Right renal pelvis (tissue), 4 donors: ENCODE measurements at regions not wholly inside any gene's neighbourhood (a gene's known extent, or its start where the extent isn't known, plus 50 kb on each side); places are given as distances from the start of the nearest gene placed in this dataset.
"Not testable (repeated sequence)": the region's sequence is repeated elsewhere in the genome, so short reads cannot be mapped to it uniquely, and the experiment has no call there.

Experiments
- DNase-seq, 4 donors: peaks; one replicate each; pipeline ENCODE4 v3.0.0-alpha.2; 2013; ENCODE audit warnings: low read depth in 4 of 4, low spot score in 3 of 4, missing footprints in 1 of 4

DNA sequence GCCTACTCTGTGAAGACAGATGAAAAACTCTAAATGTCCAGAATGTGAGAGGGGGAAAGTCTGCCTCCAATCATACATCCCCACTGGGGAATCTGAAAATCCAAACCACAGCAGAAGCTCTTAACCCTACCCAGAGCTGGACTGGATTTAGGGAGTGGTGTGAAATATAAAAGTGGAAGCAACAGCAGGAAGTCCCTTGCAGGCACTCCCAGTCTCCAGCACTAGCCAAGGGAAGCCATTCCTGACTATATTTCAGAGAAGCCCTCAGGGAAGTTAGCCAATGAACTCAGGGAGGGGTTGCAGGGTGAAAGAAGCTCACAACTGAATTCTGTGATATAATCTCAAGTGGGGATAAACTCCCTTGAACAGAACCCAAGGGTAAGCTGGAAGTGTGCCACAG is 51.5 kb downstream of the CRPPA start:
- no peak for DNase-seq

- DNase-seq: not testable (repeated sequence)
Measured at GRCh38 chr7:16369309-16369708, 52.0 kb downstream of the CRPPA start.

DNA sequence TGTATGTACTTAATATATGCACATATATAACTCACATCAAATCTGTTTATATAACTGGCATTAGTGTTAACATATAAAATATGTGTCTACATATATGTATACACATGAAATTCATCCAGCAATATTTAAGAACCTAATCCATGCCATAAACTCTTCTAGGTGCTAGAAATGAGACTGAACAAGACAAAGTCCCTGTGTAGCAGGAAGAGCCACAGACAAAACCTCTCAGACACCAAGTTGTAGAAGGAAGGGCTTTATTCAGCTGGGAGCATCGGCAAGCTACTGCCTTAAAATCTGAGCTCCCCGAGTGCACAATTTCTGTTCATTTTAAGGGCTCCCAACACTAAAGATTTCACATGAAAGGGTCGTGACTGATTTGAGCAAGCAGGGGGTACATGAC is 52.5 kb downstream of the CRPPA start:
- DNase-seq: no peak

- DNase-seq: no peak
Measured at GRCh38 chr7:16367115-16367514, 54.2 kb downstream of the CRPPA start.

DNA sequence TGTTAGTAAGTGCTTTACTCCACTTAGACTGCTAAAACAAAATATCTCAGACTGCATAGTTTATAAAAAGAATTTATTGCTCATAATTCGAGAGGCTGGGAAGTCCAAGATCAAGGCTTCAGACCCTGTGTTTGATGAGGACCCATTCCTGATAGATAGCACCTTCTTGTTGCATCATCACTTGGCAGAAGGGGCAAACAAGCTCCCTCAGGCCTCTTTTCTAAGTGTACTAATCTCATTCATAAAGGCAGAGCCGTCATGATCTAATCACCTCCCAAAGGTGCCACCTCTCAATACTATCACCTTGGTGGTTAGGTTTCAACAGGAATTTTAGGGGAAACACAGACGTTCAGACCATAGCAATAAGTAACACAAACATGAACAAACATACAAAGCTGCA is 55.4 kb downstream of the CRPPA start:
- no peak for DNase-seq

- no peak for DNase-seq
Measured at GRCh38 chr7:16365177-16365576, 56.2 kb downstream of the CRPPA start.

- no peak for DNase-seq
Measured at GRCh38 chr7:16359216-16359615, 62.1 kb downstream of the CRPPA start.

GRCh38 chr7:16357921-16358320 is 63.4 kb downstream of the CRPPA start:
- no peak for DNase-seq

DNA sequence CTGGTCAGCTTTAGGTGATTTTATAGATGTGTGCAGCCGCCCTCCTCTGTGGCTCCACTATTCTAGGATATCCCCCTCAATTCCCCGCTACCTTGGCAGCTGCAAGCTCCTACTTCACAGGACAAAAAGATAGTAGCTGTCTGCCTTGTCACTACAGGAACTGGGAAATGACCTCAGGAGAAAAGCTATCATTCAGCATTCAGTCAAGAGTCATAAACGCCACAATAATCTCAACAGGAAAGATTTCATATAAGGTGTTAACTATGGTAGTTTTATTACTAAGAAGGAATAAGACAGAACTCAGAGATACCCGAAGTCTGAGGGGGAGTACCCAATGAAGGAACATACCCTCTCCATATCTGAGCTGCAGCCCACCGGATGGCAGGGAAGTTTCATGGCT is 63.9 kb downstream of the CRPPA start:
- no peak for DNase-seq

DNA sequence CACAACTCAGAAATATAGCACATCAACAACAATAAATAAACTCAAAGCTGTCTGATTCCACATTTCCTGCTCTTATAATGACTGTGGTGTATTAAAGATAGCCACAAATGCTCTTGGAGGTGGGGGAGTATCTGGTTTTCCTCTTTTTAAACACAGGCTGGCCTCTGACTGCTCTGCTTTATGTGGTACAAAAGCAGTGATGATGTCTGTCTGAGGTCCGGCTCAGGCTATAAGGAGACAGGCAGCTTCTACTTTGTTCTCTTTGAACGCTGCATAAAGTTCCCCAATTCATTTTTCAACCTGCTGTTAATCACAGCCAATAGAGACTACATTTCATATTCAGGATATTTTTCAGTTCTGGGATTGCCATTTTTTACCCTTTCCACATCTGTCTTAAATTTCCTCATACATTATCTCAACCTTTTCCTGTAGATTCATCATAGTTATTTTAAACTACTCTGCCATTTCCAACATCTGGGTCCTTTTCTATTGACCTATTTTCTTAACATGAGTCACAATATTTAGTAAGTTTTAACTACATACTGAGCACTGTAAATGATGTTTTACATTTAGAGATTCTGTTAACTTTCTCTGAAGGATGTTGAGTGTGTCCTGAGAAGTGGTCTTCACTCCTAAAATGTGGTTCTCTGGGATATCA is 64.9 kb downstream of the CRPPA start:
- no peak for DNase-seq

GRCh38 chr7:16354573-16354972 is 66.8 kb downstream of the CRPPA start:
- no peak for DNase-seq

GRCh38 chr7:16353226-16353625 is 68.1 kb downstream of the CRPPA start:
- no peak for DNase-seq

GRCh38 chr7:16350634-16351033 is 70.7 kb downstream of the CRPPA start:
- no peak for DNase-seq

- DNase-seq: no peak
Measured at GRCh38 chr7:16348251-16348650, 73.1 kb downstream of the CRPPA start.

- no peak for DNase-seq
Measured at GRCh38 chr7:16347827-16348192, 73.5 kb downstream of the CRPPA start.

DNA sequence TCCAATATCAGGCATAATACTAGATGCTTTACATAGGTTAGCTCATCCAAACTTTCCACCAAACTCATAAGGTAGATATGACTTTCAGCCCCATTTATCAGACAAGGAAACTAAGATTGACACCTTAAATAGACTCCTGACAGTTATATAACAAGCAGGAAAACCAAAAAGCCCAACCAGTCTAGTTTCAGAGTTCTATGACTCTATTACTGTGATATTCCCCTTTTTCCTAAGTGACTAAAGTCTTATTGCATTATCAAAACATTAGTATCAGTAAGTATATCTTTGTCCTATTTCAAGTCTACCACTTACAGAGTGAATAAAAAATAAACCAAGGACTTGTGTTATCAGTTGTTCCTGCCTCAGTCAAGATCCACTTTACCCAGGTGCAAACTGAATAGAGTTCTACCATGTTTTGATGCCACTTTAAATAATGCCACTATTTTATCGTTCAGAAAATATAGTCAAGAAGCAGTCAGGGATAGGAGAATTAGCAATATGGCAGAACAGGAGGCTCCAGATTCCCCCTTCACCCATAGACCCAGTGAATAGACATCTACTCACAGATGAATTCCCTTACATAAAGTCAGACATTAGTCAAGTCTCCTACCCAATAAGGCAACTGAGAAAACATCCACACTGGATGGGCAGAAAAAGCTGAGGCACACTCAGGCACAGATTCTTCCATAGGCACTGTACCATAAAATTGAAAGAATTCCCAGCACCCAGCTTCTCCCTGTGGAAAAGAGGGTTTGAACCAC is 74.1 kb downstream of the CRPPA start:
- DNase-seq: no peak

DNA sequence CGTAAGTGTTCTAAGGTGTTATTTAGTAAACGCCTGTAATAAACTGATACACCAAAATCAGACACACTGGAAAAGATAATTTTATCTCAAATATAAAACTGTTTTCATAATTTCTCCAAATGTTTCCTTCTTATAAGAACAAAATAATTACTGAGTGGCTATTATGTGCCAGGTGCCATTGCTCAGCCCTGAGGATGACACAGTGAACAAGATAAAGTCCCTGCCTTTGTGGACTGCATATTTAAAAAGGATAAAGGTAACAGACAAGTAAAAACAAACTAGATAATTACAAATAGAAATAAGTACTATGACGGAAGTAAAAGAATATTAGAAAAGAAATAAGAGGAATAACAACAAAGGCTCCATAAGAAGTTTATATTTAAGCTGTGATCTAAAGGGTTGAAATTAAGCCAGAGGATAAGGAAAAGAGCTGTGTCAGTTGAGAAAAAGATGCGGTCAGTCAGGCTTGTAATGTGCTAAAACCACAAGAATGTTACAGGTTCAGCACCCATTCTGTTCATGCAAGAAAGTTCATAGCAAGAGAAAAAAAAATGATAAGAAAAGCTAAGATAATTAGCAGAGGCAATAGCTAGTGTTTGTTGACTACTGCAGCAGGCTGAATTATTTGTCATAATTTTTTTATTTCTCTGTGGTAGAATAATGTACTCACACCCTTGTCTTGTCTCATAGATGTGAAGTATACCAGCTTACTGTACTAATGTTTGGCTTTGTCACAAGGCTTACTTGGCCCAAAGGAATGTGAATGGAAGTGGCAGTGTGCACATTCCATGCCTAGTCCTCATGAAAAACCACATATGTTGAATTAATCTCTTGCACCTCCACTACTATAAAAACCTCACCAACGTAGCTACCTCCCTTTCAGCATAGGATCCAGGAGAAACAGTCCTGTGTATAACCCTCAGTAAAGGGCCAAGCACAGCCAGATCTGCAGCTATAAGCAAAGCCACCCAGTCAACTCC is 75.1 kb downstream of the CRPPA start:
- DNase-seq: no peak

DNA sequence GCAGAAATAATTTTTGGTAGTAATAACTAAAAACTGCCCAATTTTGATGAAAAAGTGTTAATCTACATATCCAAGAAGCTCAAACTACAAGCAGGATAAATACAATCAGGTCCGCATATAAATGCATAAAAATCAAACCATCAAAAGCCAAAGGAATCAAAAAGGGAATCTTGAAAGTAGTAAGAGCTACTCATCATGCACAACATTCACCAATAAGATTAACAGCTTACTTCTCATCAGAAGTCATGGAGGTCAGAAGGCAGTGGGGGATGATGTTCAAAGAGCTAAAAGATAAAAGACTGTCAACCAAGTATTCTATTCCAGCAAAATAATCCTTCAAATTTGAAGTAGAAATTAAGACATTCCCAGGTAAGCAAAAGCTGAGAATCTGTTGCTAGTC is 76.4 kb downstream of the CRPPA start:
- no peak for DNase-seq

GRCh38 chr7:16343612-16344011 is 77.7 kb downstream of the CRPPA start:
- DNase-seq: no peak

DNA sequence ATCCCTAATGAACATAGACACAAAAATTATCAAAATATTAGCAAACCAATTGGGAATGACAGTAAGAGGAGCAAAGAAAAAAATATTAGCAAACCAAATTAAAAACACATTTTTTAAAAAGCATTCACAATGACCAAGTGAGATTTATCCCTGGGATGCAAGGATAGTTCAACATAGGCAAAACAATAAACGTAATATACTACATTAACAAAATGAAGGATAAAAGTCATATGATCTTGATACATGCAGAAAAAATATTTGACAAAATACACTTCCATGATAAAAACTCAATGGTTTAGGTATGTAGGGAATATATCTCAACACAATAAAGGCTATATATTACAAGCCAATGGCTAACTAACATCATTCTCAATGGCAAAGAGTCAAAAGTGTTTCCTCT is 83.3 kb downstream of the CRPPA start:
- no peak for DNase-seq

GRCh38 chr7:16326106-16326505 is 95.2 kb downstream of the CRPPA start:
- DNase-seq: no peak
